ENCODE measurements at regions not wholly inside any gene's neighbourhood (a gene's known extent, or its start where the extent isn't known, plus 50 kb on each side); places are given as distances from the start of the nearest gene placed in this dataset.

- TF ChIP-seq CTCF (optimal IDR thresholded peaks at IDR 0.05 in 1 of 3, IDR thresholded peaks at IDR 0.05 in 1 of 3, conservative IDR thresholded peaks at IDR 0.05 in 1 of 3; ENCODE audit: extremely low read depth in 1 of 3, insufficient read depth in 2 of 3, low read length in 3 of 3): no peak
- TF ChIP-seq EZH2 (IDR thresholded peaks at IDR 0.05; ENCODE audit: low read length): no peak
These were observed 72.3 kb upstream of the DHRS4 start for GRCh38 chr14:23881282-23881681.
